Neural cell (in vitro differentiated cells): ENCODE measurements at regions not wholly inside any gene's neighbourhood (a gene's known extent, or its start where the extent isn't known, plus 50 kb on each side); places are given as distances from the start of the nearest gene placed in this dataset.

Experiments
- CTCF ChIP-seq: fragments of 450-650 bp; IDR thresholded peaks from 2 replicates; pipeline ENCODE4 v1.5.1; 2014; ENCODE audit warnings: antibody characterized with exemption, mild to moderate bottlenecking, moderate library complexity; ENCODE audit not compliant: poor library complexity, severe bottlenecking
- POLR2AphosphoS5 ChIP-seq: IDR thresholded peaks from 2 replicates; pipeline ENCODE4 v1.6.1; 2012
- RAD21 ChIP-seq: fragments of 450-650 bp; conservative IDR thresholded peaks from 2 replicates; pipeline ENCODE4 v1.6.1; 2014; ENCODE audit warnings: antibody characterized with exemption, mild to moderate bottlenecking, moderate library complexity

- TF ChIP-seq CTCF (no peak), RAD21 (no peak), POLR2AphosphoS5 (no peak)
Measured at GRCh38 chr17:65307081-65307960, 170.2 kb downstream of the RGS9 start.
